ENCODE measurements at regions not wholly inside any gene's neighbourhood (a gene's known extent, or its start where the extent isn't known, plus 50 kb on each side); places are given as distances from the start of the nearest gene placed in this dataset.

DNA sequence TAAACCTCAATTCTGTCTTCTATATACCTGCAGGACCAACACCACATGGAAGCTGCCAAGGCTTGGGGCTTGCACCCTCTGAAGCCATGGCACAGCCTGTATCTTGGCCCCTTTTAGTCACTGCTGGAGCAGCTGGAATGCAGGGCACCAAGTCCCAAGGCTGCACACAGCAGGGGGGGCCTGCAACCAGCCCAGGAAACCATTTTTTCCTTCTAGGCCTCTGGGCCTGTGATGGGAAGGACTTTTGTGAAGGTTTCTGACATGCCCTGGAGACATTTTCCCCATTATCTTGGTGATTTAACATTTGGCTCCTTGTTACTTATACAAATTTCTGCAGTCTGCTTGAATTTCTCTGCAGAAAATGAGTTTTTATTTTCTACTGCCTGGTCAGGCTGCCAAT, 123.2 kb upstream of the PCGF5 start:
- TF ChIP-seq EZH2 (IDR thresholded peaks at IDR 0.05; ENCODE audit: insufficient read depth, poor library complexity, severe bottlenecking) (no peak), EZH2phosphoT487 (IDR thresholded peaks at IDR 0.05; ENCODE audit: insufficient read depth, low read depth) (no peak)
